ENCODE measurements at regions not wholly inside any gene's neighbourhood (a gene's known extent, or its start where the extent isn't known, plus 50 kb on each side); places are given as distances from the start of the nearest gene placed in this dataset.

DNA sequence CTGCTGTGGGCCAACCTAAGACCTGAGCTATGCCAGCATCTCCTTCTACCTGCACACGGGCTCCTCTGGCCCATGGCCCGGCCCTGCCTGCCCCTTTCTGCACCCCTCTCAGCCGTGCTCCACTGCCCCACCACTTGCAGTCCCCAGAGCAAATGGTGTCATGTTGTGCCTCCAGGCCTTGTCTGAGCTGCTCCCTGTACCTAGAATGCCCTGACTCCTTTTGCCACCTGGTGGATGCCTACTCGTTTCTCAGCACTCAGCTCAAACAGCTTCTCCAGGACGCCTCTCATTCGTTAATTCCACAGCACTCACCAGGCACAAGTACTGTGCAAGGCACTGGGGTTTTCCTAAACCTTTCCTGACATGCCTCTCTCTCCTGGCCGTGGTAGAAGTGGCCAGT, 63.2 kb upstream of the PNMA1 start:
- Histone ChIP-seq H3K27me3 (ENCODE audit: low read length) (no peaks in the 10 kb centered on the region), H4K20me1 (ENCODE audit: low read depth, low read length) (no peaks in the 10 kb centered on the region)

DNA sequence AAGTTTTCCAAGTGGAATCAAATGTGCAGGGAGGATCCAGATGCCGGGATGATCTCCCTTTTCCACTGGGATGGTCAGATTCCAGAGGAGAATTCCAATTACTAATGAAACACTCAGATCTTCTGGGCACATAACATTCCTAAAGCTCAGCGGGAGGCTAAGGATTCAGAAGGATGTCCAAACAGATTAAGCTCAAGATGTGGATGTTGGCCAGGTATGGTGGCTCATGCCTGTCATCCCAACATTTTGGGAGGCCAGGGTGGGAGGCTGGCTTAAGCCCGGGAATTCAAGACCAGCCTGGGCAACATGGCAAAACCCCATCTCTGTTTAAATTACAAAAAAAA, 62.0 kb upstream of the PNMA1 start:
- Histone ChIP-seq H3K9me2 (replicated peaks; ENCODE audit: insufficient read depth, low read length) (no peaks in the 10 kb centered on the region), H3K27me3 (ENCODE audit: low read length) (no peaks in the 10 kb centered on the region), H2AFZ (ENCODE audit: low read depth, low read length, severe bottlenecking) (no peak overlapping the region), H3K4me2 (ENCODE audit: low read depth, low read length, poor library complexity, severe bottlenecking) (no peak overlapping the region), H3K79me2 (ENCODE audit: insufficient read depth, low read length) (peaks cover 38% of the 10 kb centered on the region), H3K9me3 (ENCODE audit: insufficient read depth, low read length) (no peaks in the 10 kb centered on the region), H3F3A (ENCODE audit: insufficient read depth) (peaks cover 13% of the 10 kb centered on the region), H3K9ac (ENCODE audit: low read length) (no peak overlapping the region), H3K4me3 (ENCODE audit: insufficient read depth, low read length, poor library complexity, severe bottlenecking) (no peak overlapping the region), H3K36me3 (ENCODE audit: low read length) (no peaks in the 10 kb centered on the region), H4K20me1 (ENCODE audit: low read depth, low read length) (no peaks in the 10 kb centered on the region), H3K27ac (ENCODE audit: low read depth, low read length) (no peak overlapping the region)
- TF ChIP-seq EZH2phosphoT487 (conservative IDR thresholded peaks at IDR 0.05; ENCODE audit: low read length): no peak
- TF ChIP-seq, protein P1, sequence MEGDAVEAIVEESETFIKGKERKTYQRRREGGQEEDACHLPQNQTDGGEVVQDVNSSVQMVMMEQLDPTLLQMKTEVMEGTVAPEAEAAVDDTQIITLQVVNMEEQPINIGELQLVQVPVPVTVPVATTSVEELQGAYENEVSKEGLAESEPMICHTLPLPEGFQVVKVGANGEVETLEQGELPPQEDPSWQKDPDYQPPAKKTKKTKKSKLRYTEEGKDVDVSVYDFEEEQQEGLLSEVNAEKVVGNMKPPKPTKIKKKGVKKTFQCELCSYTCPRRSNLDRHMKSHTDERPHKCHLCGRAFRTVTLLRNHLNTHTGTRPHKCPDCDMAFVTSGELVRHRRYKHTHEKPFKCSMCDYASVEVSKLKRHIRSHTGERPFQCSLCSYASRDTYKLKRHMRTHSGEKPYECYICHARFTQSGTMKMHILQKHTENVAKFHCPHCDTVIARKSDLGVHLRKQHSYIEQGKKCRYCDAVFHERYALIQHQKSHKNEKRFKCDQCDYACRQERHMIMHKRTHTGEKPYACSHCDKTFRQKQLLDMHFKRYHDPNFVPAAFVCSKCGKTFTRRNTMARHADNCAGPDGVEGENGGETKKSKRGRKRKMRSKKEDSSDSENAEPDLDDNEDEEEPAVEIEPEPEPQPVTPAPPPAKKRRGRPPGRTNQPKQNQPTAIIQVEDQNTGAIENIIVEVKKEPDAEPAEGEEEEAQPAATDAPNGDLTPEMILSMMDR (IDR thresholded peaks at IDR 0.05; ENCODE audit: insufficient read depth, low read length, poor library complexity, severe bottlenecking): no peak

More for the DNA sequence above, 63.2 kb upstream of the PNMA1 start:
- no peak for TF ChIP-seq EZH2phosphoT487 (conservative IDR thresholded peaks at IDR 0.05; ENCODE audit: low read length)
- TF ChIP-seq, protein P1 (IDR thresholded peaks at IDR 0.05; ENCODE audit: insufficient read depth, low read length, poor library complexity, severe bottlenecking): peak; percentile 20
- Histone ChIP-seq H3K4me2 (ENCODE audit: low read depth, low read length, poor library complexity, severe bottlenecking) (no peak overlapping the region), H3K9me3 (ENCODE audit: insufficient read depth, low read length) (no peaks in the 10 kb centered on the region), H3K79me2 (ENCODE audit: insufficient read depth, low read length) (peaks cover 42% of the 10 kb centered on the region), H3K9me2 (replicated peaks; ENCODE audit: insufficient read depth, low read length) (no peaks in the 10 kb centered on the region), H3K27ac (ENCODE audit: low read depth, low read length) (no peak overlapping the region), H3F3A (ENCODE audit: insufficient read depth) (peaks cover 2% of the 10 kb centered on the region), H3K36me3 (ENCODE audit: low read length) (no peaks in the 10 kb centered on the region), H3K9ac (ENCODE audit: low read length) (no peak overlapping the region), H2AFZ (ENCODE audit: low read depth, low read length, severe bottlenecking) (no peak overlapping the region), H3K4me3 (ENCODE audit: insufficient read depth, low read length, poor library complexity, severe bottlenecking) (no peak overlapping the region)

DNA sequence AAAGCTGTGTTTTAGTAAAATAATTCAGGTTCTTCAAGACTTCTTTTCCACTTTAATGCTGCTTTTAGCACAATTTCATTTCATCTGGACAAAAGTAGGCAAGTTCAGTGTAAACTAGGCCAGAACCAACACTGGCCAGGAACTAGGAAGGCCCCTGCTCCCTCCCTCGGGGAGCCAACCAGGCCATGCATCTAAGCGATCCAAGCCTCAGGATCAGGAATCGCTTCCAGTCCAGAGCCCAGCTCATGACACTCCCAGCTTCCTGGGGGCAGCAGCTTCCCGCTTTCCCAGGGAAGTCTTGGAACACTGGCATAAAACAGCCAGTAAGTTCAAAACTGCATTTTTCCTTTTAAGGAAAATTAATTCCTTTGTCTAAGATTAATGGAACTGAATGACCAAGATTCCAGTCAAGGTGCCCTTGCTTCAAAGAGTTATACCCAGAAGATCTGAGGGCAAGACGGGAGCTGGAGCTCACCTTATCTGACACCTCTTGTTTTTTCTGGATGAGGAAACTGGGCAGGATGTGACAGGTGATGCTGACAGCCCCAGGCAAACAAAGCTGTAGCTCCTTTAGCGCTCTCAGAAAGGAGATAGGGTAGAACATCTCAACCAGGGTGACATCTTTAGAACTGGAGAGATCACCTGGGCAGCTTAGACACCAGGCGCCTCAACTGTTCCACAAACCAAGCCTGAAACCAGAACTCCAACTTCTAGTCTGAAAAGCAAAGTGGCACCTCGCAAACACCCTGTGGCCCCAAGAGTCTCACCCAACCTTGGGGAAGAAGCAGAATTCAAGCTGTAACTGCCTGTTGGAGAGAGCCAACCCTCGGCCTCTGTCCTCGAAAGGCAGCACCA, 61.4 kb upstream of the PNMA1 start:
- no peak overlapping the region for H3K9ac ChIP-seq (ENCODE audit: low read length)

More for the DNA sequence above, 61.4 kb upstream of the PNMA1 start:
- Histone ChIP-seq H3F3A (ENCODE audit: insufficient read depth) (peaks cover 19% of the 10 kb centered on the region), H3K9me2 (replicated peaks; ENCODE audit: insufficient read depth, low read length) (no peaks in the 10 kb centered on the region), H3K27me3 (ENCODE audit: low read length) (no peaks in the 10 kb centered on the region), H3K4me3 (ENCODE audit: insufficient read depth, low read length, poor library complexity, severe bottlenecking) (no peak overlapping the region), H4K20me1 (ENCODE audit: low read depth, low read length) (no peaks in the 10 kb centered on the region), H3K36me3 (ENCODE audit: low read length) (no peaks in the 10 kb centered on the region), H3K9me3 (ENCODE audit: insufficient read depth, low read length) (no peaks in the 10 kb centered on the region), H3K79me2 (ENCODE audit: insufficient read depth, low read length) (peaks cover 35% of the 10 kb centered on the region), H3K4me2 (ENCODE audit: low read depth, low read length, poor library complexity, severe bottlenecking) (no peak overlapping the region), H3K27ac (ENCODE audit: low read depth, low read length) (no peak overlapping the region; the same call in 1 of the 2 replicates), H2AFZ (ENCODE audit: low read depth, low read length, severe bottlenecking) (no peak overlapping the region)
- TF ChIP-seq, protein P1 (IDR thresholded peaks at IDR 0.05; ENCODE audit: insufficient read depth, low read length, poor library complexity, severe bottlenecking): no peak
- no peak for TF ChIP-seq EZH2phosphoT487 (conservative IDR thresholded peaks at IDR 0.05; ENCODE audit: low read length)

All from SU-DHL-6 (cell line).